CD14-positive monocyte (primary cell): ENCODE measurements at regions not wholly inside any gene's neighbourhood (a gene's known extent, or its start where the extent isn't known, plus 50 kb on each side); places are given as distances from the start of the nearest gene placed in this dataset.

Source experiments
- DNase-seq, 3 donors: peaks; one replicate each; pipeline ENCODE4 v3.0.0-alpha.2; 2011 to 2022
- H2AFZ ChIP-seq: 2 replicates; pipeline ENCODE4 v1.6.0; 2012; ENCODE audit warnings: mild to moderate bottlenecking, low read depth, low read length, inconsistent platforms; ENCODE audit not compliant: insufficient read depth, poor library complexity, severe bottlenecking
- H3K27ac ChIP-seq, 2 donors: 1 replicate in 1 of 2; 2 replicates in 1 of 2; pipeline ENCODE4 v1.5.1; 2012 to 2013; ENCODE audit warnings: low read length in 2 of 2, control low read depth in 1 of 2, inconsistent platforms in 1 of 2, low read depth in 1 of 2, mild to moderate bottlenecking in 1 of 2
- H3K27me3 ChIP-seq, 2 donors: one replicate each; pipeline versions ENCODE4 v1.6.0 to v1.6.1; 2011 to 2013; ENCODE audit warnings: low read length in 2 of 2; ENCODE audit not compliant: control insufficient read depth in 2 of 2, insufficient read depth in 2 of 2
- H3K36me3 ChIP-seq, 2 donors: replicated peaks in 1 of 2; 1 replicate in 1 of 2; 2 replicates in 1 of 2; pipeline versions ENCODE4 v1.5.1 to v1.6.1; 2012 to 2013; ENCODE audit warnings: low read length in 2 of 2, control low read depth in 1 of 2, inconsistent platforms in 1 of 2, mild to moderate bottlenecking in 1 of 2; ENCODE audit not compliant: insufficient read depth in 2 of 2, control insufficient read depth in 1 of 2
- H3K4me1 ChIP-seq, 2 donors: 1 replicate in 1 of 2; 2 replicates in 1 of 2; pipeline versions ENCODE4 v1.5.1 to v1.6.1; 2012 to 2013; ENCODE audit warnings: low read length in 2 of 2, control low read depth in 1 of 2, inconsistent platforms in 1 of 2, mild to moderate bottlenecking in 1 of 2, moderate library complexity in 1 of 2; ENCODE audit not compliant: insufficient read depth in 2 of 2, control insufficient read depth in 1 of 2
- H3K4me2 ChIP-seq: replicated peaks from 2 replicates; pipeline ENCODE3; 2012; ENCODE audit warnings: low read length, moderate library complexity, mild to moderate bottlenecking; ENCODE audit not compliant: poor library complexity, severe bottlenecking; ENCODE audit errors: extremely low read depth
- H3K4me3 ChIP-seq, 3 experiments: fragments of 200-600 bp in 1 of 3; sonication (generic) in 1 of 3; replicated peaks in 1 of 3; 1 replicate in 2 of 3; 2 replicates in 1 of 3; pipeline ENCODE4 v1.5.1; 2011 to 2013; ENCODE audit warnings: low read length in 3 of 3, mild to moderate bottlenecking in 3 of 3, control low read depth in 2 of 3, low read depth in 2 of 3, inconsistent platforms in 1 of 3, moderate library complexity in 1 of 3
- H3K79me2 ChIP-seq: 2 replicates; pipeline ENCODE4 v1.6.0; 2012; ENCODE audit warnings: mild to moderate bottlenecking, control low read depth, inconsistent platforms, low read length, moderate library complexity; ENCODE audit not compliant: insufficient read depth
- H3K9ac ChIP-seq: 2 replicates; pipeline ENCODE4 v1.6.0; 2017; ENCODE audit warnings: low read length, mild to moderate bottlenecking; ENCODE audit not compliant: insufficient read depth, poor library complexity, severe bottlenecking
- H3K9me3 ChIP-seq, 2 donors: replicated peaks in 1 of 2; 1 replicate in 1 of 2; 2 replicates in 1 of 2; pipeline versions ENCODE4 v1.5.1 to v1.6.1; 2012 to 2013; ENCODE audit warnings: low read length in 2 of 2, control low read depth in 1 of 2; ENCODE audit not compliant: control insufficient read depth in 1 of 2, insufficient read depth in 1 of 2
- H4K20me1 ChIP-seq: 2 replicates; pipeline ENCODE4 v1.6.0; 2012; ENCODE audit warnings: mild to moderate bottlenecking, low read length, control low read depth, moderate library complexity; ENCODE audit not compliant: insufficient read depth
- H3K27ac Mint-ChIP-seq, 7 donors: one replicate each; pipeline ENCODE4 v1.8.0; 2020; ENCODE audit warnings: mild to moderate bottlenecking in 7 of 7, mixed read lengths in 7 of 7, moderate library complexity in 6 of 7, inconsistent platforms in 2 of 7
- H3K27me3 Mint-ChIP-seq, 3 donors: one replicate each; pipeline ENCODE4 v1.8.0; 2021 to 2022; ENCODE audit warnings: low read depth in 3 of 3, mild to moderate bottlenecking in 3 of 3, mixed read lengths in 3 of 3, moderate library complexity in 3 of 3, inconsistent platforms in 1 of 3
- H3K36me3 Mint-ChIP-seq, 2 donors: one replicate each; pipeline ENCODE4 v1.8.0; 2020; ENCODE audit warnings: mixed read lengths in 2 of 2, inconsistent platforms in 1 of 2, mild to moderate bottlenecking in 1 of 2
- H3K4me1 Mint-ChIP-seq: one replicate; pipeline ENCODE4 v1.8.0; 2020; ENCODE audit warnings: mild to moderate bottlenecking, mixed read lengths
- H3K4me3 Mint-ChIP-seq, 2 donors: one replicate each; pipeline ENCODE4 v1.8.0; 2020; ENCODE audit warnings: mild to moderate bottlenecking in 2 of 2, mixed read lengths in 2 of 2, moderate library complexity in 1 of 2
- H3K9me3 Mint-ChIP-seq, 7 donors: one replicate each; pipeline ENCODE4 v1.8.0; 2020 to 2022; ENCODE audit warnings: mixed read lengths in 7 of 7, mild to moderate bottlenecking in 6 of 7, moderate library complexity in 6 of 7, inconsistent platforms in 2 of 7
- WGBS: methylation state at CpG from one replicate; pipeline ENCODE4 v1.1.5; 2013; ENCODE audit warnings: missing lambda C conversion rate; ENCODE audit not compliant: insufficient coverage; 5-methylcytosine and 5-hydroxymethylcytosine counted together
- intact Hi-C, 2 donors: fragments of 100-400 bp; cut with micrococcal nuclease; formaldehyde crosslinking; loops; one replicate each; pipeline versions ENCODE4 v1.15.0 to v1.15.1; 2023
- TF ChIP-seq, protein P1 (sequence below): fragments of 200-600 bp; IDR thresholded peaks from one replicate; pipeline ENCODE4 v1.8.0; 2022; ENCODE audit warnings: antibody characterized with exemption, mild to moderate bottlenecking

DNA sequence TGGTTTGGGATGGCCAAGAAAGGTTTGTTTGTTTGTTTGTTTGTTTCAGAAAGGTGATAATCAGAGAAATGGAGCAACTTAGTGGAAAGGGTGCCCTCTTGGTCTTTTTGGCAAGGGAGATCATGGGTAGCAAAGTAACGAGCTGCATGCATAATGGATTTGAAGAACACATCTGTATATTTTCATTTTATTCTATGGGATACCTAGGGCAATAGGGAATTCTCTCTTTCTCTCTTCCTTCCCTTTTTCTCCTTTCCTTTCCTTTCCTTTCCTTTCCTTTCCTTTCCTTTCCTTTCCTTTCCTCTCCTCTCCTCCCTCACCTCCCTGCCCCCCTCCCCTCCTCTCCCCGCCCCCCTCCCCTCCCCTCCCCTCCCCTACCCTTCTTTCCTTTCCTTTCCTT, 492.1 kb downstream of the NEBL start:
- Mint-ChIP-seq H3K36me3 (no peaks in the 10 kb centered on the region), H3K27me3 (peaks cover 0 to 1% (median 0%) of the 10 kb centered on the region in 3 donors), H3K4me3 (no peak overlapping the region), H3K4me1 (peaks cover 2% of the 10 kb centered on the region), H3K9me3 (peaks cover 0 to 13% (median 4%) of the 10 kb centered on the region in 7 donors), H3K27ac (no peak overlapping the region)
- peaks cover 4% of the 10 kb centered on the region in 2 donors for H3K9me3 ChIP-seq
- no peaks in the 10 kb centered on the region for H3K4me1 ChIP-seq
- no peaks in the 10 kb centered on the region for H3K36me3 ChIP-seq
- no peak overlapping the region for H3K4me3 ChIP-seq
- no peak overlapping the region for H3K27ac ChIP-seq
- no peak overlapping the region for H3K4me2 ChIP-seq
- no peak overlapping the region for H3K9ac ChIP-seq
- intact Hi-C loops: no loop called here
- no peaks in the 10 kb centered on the region for H3K27me3 ChIP-seq
- no CpG with 5 or more reads among the region's 2 CpGs for WGBS
- DNase-seq: no peak
- H2AFZ ChIP-seq: no peak overlapping the region
- H3K79me2 ChIP-seq: no peaks in the 10 kb centered on the region
- TF ChIP-seq, protein P1, sequence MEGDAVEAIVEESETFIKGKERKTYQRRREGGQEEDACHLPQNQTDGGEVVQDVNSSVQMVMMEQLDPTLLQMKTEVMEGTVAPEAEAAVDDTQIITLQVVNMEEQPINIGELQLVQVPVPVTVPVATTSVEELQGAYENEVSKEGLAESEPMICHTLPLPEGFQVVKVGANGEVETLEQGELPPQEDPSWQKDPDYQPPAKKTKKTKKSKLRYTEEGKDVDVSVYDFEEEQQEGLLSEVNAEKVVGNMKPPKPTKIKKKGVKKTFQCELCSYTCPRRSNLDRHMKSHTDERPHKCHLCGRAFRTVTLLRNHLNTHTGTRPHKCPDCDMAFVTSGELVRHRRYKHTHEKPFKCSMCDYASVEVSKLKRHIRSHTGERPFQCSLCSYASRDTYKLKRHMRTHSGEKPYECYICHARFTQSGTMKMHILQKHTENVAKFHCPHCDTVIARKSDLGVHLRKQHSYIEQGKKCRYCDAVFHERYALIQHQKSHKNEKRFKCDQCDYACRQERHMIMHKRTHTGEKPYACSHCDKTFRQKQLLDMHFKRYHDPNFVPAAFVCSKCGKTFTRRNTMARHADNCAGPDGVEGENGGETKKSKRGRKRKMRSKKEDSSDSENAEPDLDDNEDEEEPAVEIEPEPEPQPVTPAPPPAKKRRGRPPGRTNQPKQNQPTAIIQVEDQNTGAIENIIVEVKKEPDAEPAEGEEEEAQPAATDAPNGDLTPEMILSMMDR: no peak
- H4K20me1 ChIP-seq: no peaks in the 10 kb centered on the region

DNA sequence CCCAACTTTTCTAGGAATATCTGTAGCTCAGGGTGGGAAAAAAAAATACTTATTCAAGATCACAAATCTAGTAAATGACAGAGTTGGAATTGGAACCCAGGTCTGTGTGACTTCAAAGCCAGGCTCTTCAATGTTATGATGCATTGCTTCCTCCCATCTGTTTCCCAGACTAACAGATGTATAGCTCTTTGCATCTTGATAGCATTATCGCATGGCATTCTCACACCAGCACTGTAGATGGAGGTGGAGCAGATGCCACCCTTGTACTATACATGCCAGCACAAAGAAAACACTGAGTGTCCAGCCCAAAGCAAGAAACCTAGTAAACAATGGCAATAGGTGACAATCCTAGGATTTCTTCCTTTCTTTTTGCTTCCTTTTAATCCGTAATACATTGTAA, 497.3 kb downstream of the NEBL start:
- TF ChIP-seq, protein P1: no peak
- Histone ChIP-seq H4K20me1 (no peaks in the 10 kb centered on the region), H2AFZ (no peak overlapping the region), H3K79me2 (no peaks in the 10 kb centered on the region), H3K4me1 (no peaks in the 10 kb centered on the region), H3K4me2 (no peak overlapping the region), H3K36me3 (no peaks in the 10 kb centered on the region), H3K9ac (no peak overlapping the region), H3K9me3 (peaks cover 0 to 3% of the 10 kb centered on the region in 2 donors), H3K4me3 (no peak overlapping the region), H3K27me3 (no peaks in the 10 kb centered on the region), H3K27ac (no peak overlapping the region)
- no CpG with 5 or more reads among the region's 2 CpGs for WGBS
- Mint-ChIP-seq H3K27ac (no peak overlapping the region), H3K4me3 (no peak overlapping the region), H3K27me3 (peaks cover 0 to 2% (median 0%) of the 10 kb centered on the region in 3 donors), H3K36me3 (no peaks in the 10 kb centered on the region), H3K9me3 (peaks cover 4 to 13% (median 9%) of the 10 kb centered on the region in 7 donors), H3K4me1 (peaks cover 5% of the 10 kb centered on the region)
- intact Hi-C loops: no loop called here
- DNase-seq: no peak
